Globus pallidus (tissue), 1 donor: ENCODE measurements at regions not wholly inside any gene's neighbourhood (a gene's known extent, or its start where the extent isn't known, plus 50 kb on each side); places are given as distances from the start of the nearest gene placed in this dataset.

Experiments
- DNase-seq: peaks from one replicate; pipeline ENCODE4 v3.0.0-alpha.2; 2015; ENCODE audit warnings: low spot score

GRCh38 chr6:43849844-43850243, 79.8 kb downstream of the VEGFA start:
- DNase-seq: no peak

- no peak for DNase-seq
Measured at GRCh38 chr6:43848671-43849391, 78.8 kb downstream of the VEGFA start.

DNA sequence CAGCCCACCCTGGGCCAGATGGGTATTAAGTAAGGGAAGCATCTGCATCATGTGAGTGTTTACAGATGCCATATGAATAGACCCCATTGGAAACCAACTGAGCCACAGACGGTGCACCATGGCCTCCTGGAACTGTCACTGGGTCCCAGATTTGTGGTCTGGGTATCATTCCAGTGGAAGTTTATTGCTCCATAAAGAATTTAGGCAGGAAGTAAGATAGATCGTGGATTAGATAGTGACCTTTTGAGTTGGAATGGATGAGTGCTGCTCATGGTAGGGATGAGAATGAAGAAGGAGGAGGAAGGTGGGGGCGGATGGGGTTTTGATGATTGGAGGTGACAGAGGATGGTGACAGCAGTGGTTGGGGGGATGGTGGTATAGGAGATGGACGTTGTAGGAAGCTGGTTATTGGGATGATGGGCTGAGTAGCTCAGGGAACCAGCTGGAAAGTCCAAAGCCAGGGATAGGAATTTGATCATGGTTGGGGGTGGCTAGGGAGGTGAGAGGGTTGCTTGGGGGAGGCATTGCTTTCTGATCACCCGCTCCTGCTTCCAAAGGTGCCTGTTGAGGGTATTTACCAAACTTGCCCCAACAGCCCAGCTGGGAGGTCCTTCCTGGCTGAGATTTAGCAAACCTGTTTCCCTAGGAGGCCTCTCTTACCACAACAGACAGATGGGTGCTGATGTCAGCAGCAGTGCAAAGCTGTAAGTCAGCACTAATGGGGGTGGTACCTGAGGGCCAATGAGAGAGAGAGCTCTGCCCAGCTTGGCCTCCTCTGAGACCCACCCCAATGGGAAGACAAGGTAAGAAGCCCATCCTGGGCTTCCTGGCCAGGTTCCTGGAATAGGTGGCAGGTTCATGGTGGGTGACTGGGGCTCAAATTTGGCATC, 78.0 kb downstream of the VEGFA start:
- DNase-seq: no peak

- DNase-seq: no peak
Measured at GRCh38 chr6:43846556-43846955, 76.5 kb downstream of the VEGFA start.

DNA sequence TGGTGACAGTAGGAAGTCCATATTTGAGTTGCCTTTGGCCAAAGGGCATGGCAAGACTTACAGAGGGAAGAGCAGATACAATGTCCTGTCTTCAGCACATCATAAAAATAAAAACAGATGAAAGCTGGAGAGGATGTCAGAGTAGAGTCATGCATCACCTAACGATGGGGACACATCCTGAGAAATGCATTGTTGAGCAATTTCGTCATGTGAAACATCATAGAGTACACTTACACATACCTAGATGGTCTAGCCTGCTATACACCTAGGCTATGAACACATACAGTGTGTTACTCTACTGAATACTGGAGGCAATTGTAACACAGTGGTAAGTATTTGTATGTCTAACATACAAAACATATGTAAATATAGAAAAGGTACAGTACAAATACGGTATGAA, 75.6 kb downstream of the VEGFA start:
- no peak for DNase-seq

DNA sequence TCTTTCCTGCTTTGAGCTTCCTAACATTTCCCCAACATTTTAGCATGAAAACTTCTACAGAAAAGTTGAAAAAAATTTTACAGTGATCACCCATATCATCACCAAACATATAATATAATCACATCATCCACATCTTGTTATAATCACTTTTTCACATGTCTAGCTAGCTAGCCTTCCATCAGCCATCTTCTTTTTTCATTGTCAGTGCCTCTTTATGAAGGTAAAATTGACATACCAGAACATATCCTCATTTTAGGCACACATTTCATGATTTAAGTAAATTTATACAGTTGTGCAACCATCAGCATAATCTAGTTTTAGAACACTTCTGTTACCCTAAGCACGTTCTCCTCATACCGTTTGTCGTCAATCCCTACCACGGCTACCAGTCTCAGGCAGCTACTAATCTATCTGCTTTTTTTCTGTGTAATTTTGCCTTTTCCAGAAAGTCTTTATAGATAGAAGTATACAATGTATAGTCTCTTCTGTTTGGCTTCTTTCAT, 73.7 kb downstream of the VEGFA start:
- no peak for DNase-seq

DNA sequence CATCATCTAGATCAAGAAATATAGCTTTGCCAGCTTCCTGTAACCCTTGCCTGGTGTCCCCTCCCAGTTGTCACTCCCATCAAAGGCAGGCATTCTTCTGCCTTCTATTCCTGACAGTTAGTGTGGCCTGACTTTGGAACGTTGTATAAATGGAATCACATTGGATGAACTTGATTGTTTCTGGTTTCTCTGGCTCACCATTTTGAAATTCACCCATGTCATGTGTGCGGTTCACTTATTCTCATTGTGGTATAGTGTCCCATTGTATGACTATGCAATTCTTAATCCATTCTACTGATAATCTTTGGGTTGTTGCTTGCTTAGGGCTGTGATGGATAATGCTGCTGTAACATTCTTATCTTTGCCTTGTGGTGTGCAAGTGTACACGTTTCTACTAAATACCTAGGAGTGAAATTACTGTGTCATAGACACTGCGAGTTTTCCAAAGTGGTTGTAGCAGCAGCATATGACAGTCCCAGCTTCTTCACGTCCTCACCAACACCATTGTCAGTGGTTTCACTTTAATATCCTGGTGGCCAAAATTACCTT, 73.2 kb downstream of the VEGFA start:
- DNase-seq: no peak

GRCh38 chr6:43842231-43842794, 72.3 kb downstream of the VEGFA start:
- DNase-seq: no peak

DNA sequence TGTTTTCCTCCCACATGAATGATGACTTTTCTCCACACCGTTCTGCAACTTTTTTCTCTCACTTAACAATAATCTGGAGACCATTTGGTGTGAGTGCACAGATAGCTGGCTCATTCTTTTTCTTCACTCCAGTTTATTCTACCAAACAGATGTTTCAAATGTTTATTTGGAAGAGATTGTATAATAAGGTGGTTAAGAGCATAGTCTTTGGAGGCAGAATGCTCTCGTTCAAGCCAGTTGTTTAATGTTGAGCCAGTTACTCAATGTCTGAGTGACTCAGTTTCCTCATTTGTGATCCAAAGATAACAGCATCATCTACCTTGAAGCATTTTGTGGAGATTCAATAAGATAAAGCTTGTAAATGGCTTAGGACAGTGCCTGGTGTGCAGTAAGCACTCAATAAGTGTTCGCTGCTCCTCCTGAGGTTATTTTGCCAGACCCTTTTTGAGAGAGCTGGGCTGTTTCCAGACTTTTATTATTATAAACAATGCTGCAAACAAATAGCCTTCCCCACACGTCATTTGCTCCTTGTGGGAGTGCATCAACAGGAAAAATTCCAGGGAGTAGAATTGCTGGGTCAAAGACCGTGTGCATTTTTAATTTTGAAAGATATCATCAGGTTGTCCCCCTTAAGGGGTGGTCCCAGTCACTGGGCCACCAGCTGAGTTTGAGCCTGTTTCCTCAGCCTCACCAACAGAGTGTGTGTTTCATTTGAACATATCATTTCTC, 70.6 kb downstream of the VEGFA start:
- no peak for DNase-seq

DNA sequence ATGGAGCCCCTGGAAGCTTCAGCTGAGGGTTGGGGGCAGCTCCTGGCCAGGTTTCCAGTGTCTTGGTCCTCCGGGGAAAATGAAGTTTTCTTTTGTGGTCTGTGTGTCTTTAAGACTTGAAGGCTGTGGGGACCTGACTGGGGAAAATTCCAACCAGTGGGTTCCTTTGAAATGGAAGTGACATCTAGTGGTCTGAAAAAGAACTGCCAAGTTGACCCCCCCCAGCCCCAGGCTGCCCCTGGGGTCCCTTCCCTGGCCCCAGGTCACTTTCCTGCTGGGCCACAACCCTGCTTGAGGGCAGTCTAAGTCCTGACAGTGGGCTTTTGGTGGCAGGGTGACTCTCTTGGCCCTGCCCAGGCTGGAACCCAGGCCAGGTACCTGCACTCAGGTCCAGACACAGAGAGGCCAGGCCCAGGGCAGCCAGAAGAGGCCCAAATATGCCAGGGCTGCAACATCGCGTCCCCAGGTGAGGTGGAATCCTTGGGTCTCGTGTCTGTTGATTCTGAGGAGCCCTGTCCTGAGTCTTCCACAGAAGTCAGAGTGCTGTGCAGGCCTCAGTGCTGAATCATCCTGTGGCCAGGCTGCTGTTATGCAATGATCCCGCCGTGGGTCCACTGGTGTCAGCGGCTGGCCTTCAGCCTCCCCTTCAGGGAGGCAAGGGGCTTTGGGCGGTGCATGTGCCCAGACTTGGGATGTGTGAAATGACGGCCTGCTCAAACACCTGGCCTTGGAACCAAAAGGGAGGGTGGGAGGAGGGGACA, 68.4 kb downstream of the VEGFA start:
- no peak for DNase-seq

GRCh38 chr6:43837507-43837906, 67.5 kb downstream of the VEGFA start:
- no peak for DNase-seq

DNA sequence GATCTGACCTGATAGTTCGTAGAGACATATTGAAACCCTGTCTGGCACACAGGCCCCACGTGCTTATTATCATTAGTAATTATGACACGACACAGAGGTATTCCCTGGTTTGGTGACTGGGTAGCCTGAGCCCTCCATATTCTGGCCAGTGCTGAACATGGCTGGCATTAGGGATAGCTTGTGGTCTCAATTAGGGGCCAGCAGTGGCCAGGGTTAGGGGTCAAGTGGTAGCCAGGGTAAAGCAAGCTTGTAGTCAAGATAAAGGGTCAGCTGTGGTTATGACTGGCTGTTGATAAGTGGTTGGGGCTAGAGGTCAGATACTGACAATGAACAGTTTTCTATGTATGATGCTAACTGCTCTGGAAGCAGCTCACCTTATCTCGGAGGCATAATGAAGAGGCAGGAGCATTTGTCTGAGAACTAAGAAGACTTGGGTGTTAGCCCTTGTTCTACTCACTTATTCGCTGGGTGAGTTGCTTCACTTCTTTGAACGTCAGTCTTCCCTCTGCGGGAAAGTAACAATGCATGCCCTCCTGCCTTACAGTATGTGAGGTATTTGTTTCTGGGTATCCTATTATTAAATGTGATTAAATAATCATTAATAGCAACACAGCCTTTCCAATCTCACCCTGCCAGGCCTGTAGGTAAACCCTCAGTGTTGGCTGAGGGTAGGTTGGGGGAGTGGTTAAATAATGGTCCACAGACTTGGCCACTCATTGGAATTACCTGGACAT, 66.7 kb downstream of the VEGFA start:
- no peak for DNase-seq
